ENCODE measurements at regions not wholly inside any gene's neighbourhood (a gene's known extent, or its start where the extent isn't known, plus 50 kb on each side); places are given as distances from the start of the nearest gene placed in this dataset.

- no peak for TF ChIP-seq CTCF (IDR thresholded peaks at IDR 0.05; ENCODE audit: control insufficient read depth, insufficient read depth, low read depth, low read length, missing control alignments)
- no peak for DNase-seq (ENCODE audit: low read depth)
- no peak overlapping the region for H3K4me3 ChIP-seq (ENCODE audit: control insufficient read depth, low read depth, low read length)
Observed at GRCh38 chr20:6657111-6657510, 110.4 kb upstream of the BMP2 start.

GRCh38 chr20:6654513-6655252 is 112.8 kb upstream of the BMP2 start:
- no peak for TF ChIP-seq CTCF (IDR thresholded peaks at IDR 0.05; ENCODE audit: control insufficient read depth, insufficient read depth, low read depth, low read length, missing control alignments)
- no peak overlapping the region for H3K4me3 ChIP-seq (ENCODE audit: control insufficient read depth, low read depth, low read length)
- no peak for DNase-seq (ENCODE audit: low read depth)

DNA sequence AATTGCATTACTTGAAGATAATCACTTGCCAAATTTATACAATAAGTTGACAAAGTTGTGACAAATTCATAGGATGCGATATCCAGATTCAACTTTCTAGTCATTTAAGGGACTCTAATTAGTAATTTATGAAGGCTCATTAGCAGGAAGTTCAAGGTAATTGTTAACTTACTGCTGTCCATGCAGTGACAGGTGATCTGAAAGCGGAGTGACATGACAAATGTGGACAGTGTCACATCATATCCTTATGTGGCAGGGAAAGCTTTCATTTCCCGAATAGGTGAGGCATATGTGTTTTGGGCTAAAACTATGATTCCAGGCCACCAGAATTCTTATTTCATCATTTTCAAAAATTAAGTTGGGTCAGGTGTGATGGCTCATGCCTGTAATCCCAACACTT is 115.9 kb upstream of the BMP2 start:
- no peak for DNase-seq (ENCODE audit: low read depth)
- no peak for TF ChIP-seq CTCF (IDR thresholded peaks at IDR 0.05; ENCODE audit: control insufficient read depth, insufficient read depth, low read depth, low read length, missing control alignments)

GRCh38 chr20:6651016-6651415 is 116.5 kb upstream of the BMP2 start:
- no peak for TF ChIP-seq CTCF (IDR thresholded peaks at IDR 0.05; ENCODE audit: control insufficient read depth, insufficient read depth, low read depth, low read length, missing control alignments)
- H3K4me3 ChIP-seq (ENCODE audit: control insufficient read depth, low read depth, low read length), result no peak overlapping the region
- DNase-seq (ENCODE audit: low read depth), result peak; percentile 5

More for the DNA sequence above, 115.9 kb upstream of the BMP2 start:
- no peak overlapping the region for H3K4me3 ChIP-seq (ENCODE audit: control insufficient read depth, low read depth, low read length)

- TF ChIP-seq CTCF (IDR thresholded peaks at IDR 0.05; ENCODE audit: control insufficient read depth, insufficient read depth, low read depth, low read length, missing control alignments), result no peak
- H3K4me3 ChIP-seq (ENCODE audit: control insufficient read depth, low read depth, low read length), result no peak overlapping the region
- DNase-seq (ENCODE audit: low read depth), result no peak
Observed at GRCh38 chr20:6646021-6646636, 121.4 kb upstream of the BMP2 start.

GRCh38 chr20:6644813-6645628 is 122.5 kb upstream of the BMP2 start:
- no peak for DNase-seq (ENCODE audit: low read depth)
- no peak for TF ChIP-seq CTCF (IDR thresholded peaks at IDR 0.05; ENCODE audit: control insufficient read depth, insufficient read depth, low read depth, low read length, missing control alignments)
- H3K4me3 ChIP-seq (ENCODE audit: control insufficient read depth, low read depth, low read length), result no peak overlapping the region

All from AG09309 (cell line).